ENCODE measurements at regions not wholly inside any gene's neighbourhood (a gene's known extent, or its start where the extent isn't known, plus 50 kb on each side); places are given as distances from the start of the nearest gene placed in this dataset.
"Not testable (repeated sequence)": the region's sequence is repeated elsewhere in the genome, so short reads cannot be mapped to it uniquely, and the experiment has no call there.

- H3K36me3 ChIP-seq (replicated peaks in 1 of 2; ENCODE audit: control extremely low read depth in 1 of 2, control insufficient read depth in 1 of 2, extremely low read depth in 1 of 2, insufficient read depth in 2 of 2, low read length in 1 of 2), result no peaks in the 10 kb centered on the region
- CTCF ChIA-PET, result no interaction called here
- no peak overlapping the region for H3K4me3 ChIP-seq (ENCODE audit: control extremely low read depth in 1 of 5, extremely low read depth in 1 of 5, insufficient read depth in 1 of 5, low read depth in 2 of 5, low read length in 4 of 5)
- no peak overlapping the region for H3K9ac ChIP-seq (ENCODE audit: low read length)
- DNase-seq (no peak), ATAC-seq (ENCODE audit: low read depth) (no peak)
- no peaks in the 10 kb centered on the region for H4K20me1 ChIP-seq (ENCODE audit: control insufficient read depth, insufficient read depth, low read length, poor library complexity, severe bottlenecking)
- intact Hi-C loops (cut with micrococcal nuclease), result no loop called here
- WGBS (ENCODE audit: insufficient coverage), result 98% methylated on average over 5 of the region's 5 CpGs
- POLR2A ChIA-PET, result no interaction called here
- no peak overlapping the region for H3K27ac ChIP-seq (ENCODE audit: low read length in 2 of 2)
- H3K27me3 ChIP-seq (replicated peaks in 1 of 4; ENCODE audit: control extremely low read depth in 1 of 4, control insufficient read depth in 3 of 4, insufficient read depth in 4 of 4, low read length in 3 of 4), result no peaks in the 10 kb centered on the region
- Mint-ChIP-seq H3K4me3 (no peak overlapping the region), H3K4me1 (peaks cover 17% of the 10 kb centered on the region), H3K27ac (no peak overlapping the region), H3K9me3 (ENCODE audit: insufficient read depth) (no peaks in the 10 kb centered on the region), H3K27me3 (no peaks in the 10 kb centered on the region)
- H3K4me2 ChIP-seq (replicated peaks; ENCODE audit: low read depth, low read length, poor library complexity, severe bottlenecking), result no peak overlapping the region
- no peak overlapping the region for H2AFZ ChIP-seq (ENCODE audit: insufficient read depth, low read depth, low read length, poor library complexity, severe bottlenecking)
- H3K79me2 ChIP-seq (ENCODE audit: control insufficient read depth, insufficient read depth, low read length), result no peaks in the 10 kb centered on the region
- TF ChIP-seq CTCF (IDR thresholded peaks at IDR 0.05), result no peak
- H3K4me1 ChIP-seq (ENCODE audit: control insufficient read depth in 2 of 2, insufficient read depth in 2 of 2, low read length in 2 of 2), result peaks cover 9% of the 10 kb centered on the region in 2 donors
- peaks cover 0 to 8% (median 2%) of the 10 kb centered on the region in 3 donors for H3K9me3 ChIP-seq (ENCODE audit: control extremely low read depth in 1 of 3, control insufficient read depth in 2 of 3, insufficient read depth in 1 of 3, low read length in 2 of 3)
Observed at GRCh38 chr3:153372326-153372725, 210.3 kb downstream of the RAP2B start.

GRCh38 chr3:153373606-153374005 lies 211.6 kb downstream of the RAP2B start:
- POLR2A ChIA-PET, result no interaction called here

GRCh38 chr3:153378366-153378765 lies 216.3 kb downstream of the RAP2B start:
- H3K36me3 ChIP-seq (replicated peaks in 1 of 2; ENCODE audit: control extremely low read depth in 1 of 2, control insufficient read depth in 1 of 2, extremely low read depth in 1 of 2, insufficient read depth in 2 of 2, low read length in 1 of 2); H3K27ac Mint-ChIP-seq; H3K4me1 ChIP-seq (ENCODE audit: control insufficient read depth in 2 of 2, insufficient read depth in 2 of 2, low read length in 2 of 2); H3K4me1 Mint-ChIP-seq; H3K27me3 ChIP-seq (replicated peaks in 1 of 4; ENCODE audit: control extremely low read depth in 1 of 4, control insufficient read depth in 3 of 4, insufficient read depth in 4 of 4, low read length in 3 of 4); CTCF ChIA-PET; H3K27ac ChIP-seq (ENCODE audit: low read length in 2 of 2); H3K9me3 Mint-ChIP-seq (ENCODE audit: insufficient read depth); H2AFZ ChIP-seq (ENCODE audit: insufficient read depth, low read depth, low read length, poor library complexity, severe bottlenecking); H4K20me1 ChIP-seq (ENCODE audit: control insufficient read depth, insufficient read depth, low read length, poor library complexity, severe bottlenecking); H3K4me2 ChIP-seq (replicated peaks; ENCODE audit: low read depth, low read length, poor library complexity, severe bottlenecking); H3K9me3 ChIP-seq (ENCODE audit: control extremely low read depth in 1 of 3, control insufficient read depth in 2 of 3, insufficient read depth in 1 of 3, low read length in 2 of 3); ATAC-seq (ENCODE audit: low read depth); H3K4me3 ChIP-seq (ENCODE audit: control extremely low read depth in 1 of 5, extremely low read depth in 1 of 5, insufficient read depth in 1 of 5, low read depth in 2 of 5, low read length in 4 of 5); intact Hi-C loops (cut with micrococcal nuclease); H3K79me2 ChIP-seq (ENCODE audit: control insufficient read depth, insufficient read depth, low read length); H3K4me3 Mint-ChIP-seq; POLR2A ChIA-PET; H3K27me3 Mint-ChIP-seq; H3K9ac ChIP-seq (ENCODE audit: low read length); DNase-seq: not testable (repeated sequence)
- no CpG with 5 or more reads among the region's 24 CpGs for WGBS (ENCODE audit: insufficient coverage)

More at GRCh38 chr3:153373606-153374005, 211.6 kb downstream of the RAP2B start:
- peaks cover 17% of the 10 kb centered on the region for H3K4me1 Mint-ChIP-seq
- ATAC-seq (ENCODE audit: low read depth) (peak; percentile 21), DNase-seq (peak; percentile 12)
- TF ChIP-seq EZH2 (IDR thresholded peaks at IDR 0.05; ENCODE audit: borderline replicate concordance, insufficient read depth, low read depth, low read length, poor library complexity, severe bottlenecking) (no peak), CTCF (IDR thresholded peaks at IDR 0.05) (no peak)
- Histone ChIP-seq H3K4me2 (replicated peaks; ENCODE audit: low read depth, low read length, poor library complexity, severe bottlenecking) (no peak overlapping the region), H3K4me1 (ENCODE audit: control insufficient read depth in 2 of 2, insufficient read depth in 2 of 2, low read length in 2 of 2) (peaks cover 9% of the 10 kb centered on the region in 2 donors), H3K79me2 (ENCODE audit: control insufficient read depth, insufficient read depth, low read length) (no peaks in the 10 kb centered on the region), H3K4me3 (ENCODE audit: control extremely low read depth in 1 of 5, extremely low read depth in 1 of 5, insufficient read depth in 1 of 5, low read depth in 2 of 5, low read length in 4 of 5) (no peak overlapping the region), H2AFZ (ENCODE audit: insufficient read depth, low read depth, low read length, poor library complexity, severe bottlenecking) (no peak overlapping the region), H4K20me1 (ENCODE audit: control insufficient read depth, insufficient read depth, low read length, poor library complexity, severe bottlenecking) (no peaks in the 10 kb centered on the region), H3K36me3 (replicated peaks in 1 of 2; ENCODE audit: control extremely low read depth in 1 of 2, control insufficient read depth in 1 of 2, extremely low read depth in 1 of 2, insufficient read depth in 2 of 2, low read length in 1 of 2) (no peaks in the 10 kb centered on the region), H3K27me3 (replicated peaks in 1 of 4; ENCODE audit: control extremely low read depth in 1 of 4, control insufficient read depth in 3 of 4, insufficient read depth in 4 of 4, low read length in 3 of 4) (no peaks in the 10 kb centered on the region), H3K27ac (ENCODE audit: low read length in 2 of 2) (no peak overlapping the region), H3K9me3 (ENCODE audit: control extremely low read depth in 1 of 3, control insufficient read depth in 2 of 3, insufficient read depth in 1 of 3, low read length in 2 of 3) (peaks cover 0 to 8% (median 0%) of the 10 kb centered on the region in 3 donors), H3K9ac (ENCODE audit: low read length) (no peak overlapping the region)
- no peaks in the 10 kb centered on the region for H3K27me3 Mint-ChIP-seq
- peak overlapping the region; percentile 47 for H3K27ac Mint-ChIP-seq
- CTCF ChIA-PET, result no interaction called here
- H3K9me3 Mint-ChIP-seq (ENCODE audit: insufficient read depth), result no peaks in the 10 kb centered on the region
- 0% methylated on average over 1 of the region's 2 CpGs for WGBS (ENCODE audit: insufficient coverage)
- intact Hi-C loops (cut with micrococcal nuclease), result no loop called here
- H3K4me3 Mint-ChIP-seq, result peak overlapping the region; percentile 8
